H1 (cell line): ENCODE measurements at regions not wholly inside any gene's neighbourhood (a gene's known extent, or its start where the extent isn't known, plus 50 kb on each side); places are given as distances from the start of the nearest gene placed in this dataset.

ENCODE experiments used
- BRCA1 ChIP-seq: IDR thresholded peaks from 2 replicates; pipeline ENCODE4 v1.6.1; 2012; ENCODE audit warnings: low read depth, low read length, improper control_type of control experiment
- CBX5 ChIP-seq: fragments of 300-800, 300-1000 bp; sonication (generic); IDR thresholded peaks from 2 replicates; pipeline ENCODE4 v1.7.1; 2016; ENCODE audit warnings: antibody characterized with exemption, low read length, low read depth
- CREB1 ChIP-seq: IDR thresholded peaks from 2 replicates; pipeline ENCODE4 v1.6.1; 2012; ENCODE audit warnings: inconsistent platforms
- CTCF ChIP-seq, 3 experiments: IDR thresholded peaks; 1 replicate in 2 of 3; 2 replicates in 1 of 3; pipeline versions ENCODE4 v1.5.1 to v1.6.1; 2011; ENCODE audit warnings: low read length in 3 of 3, mild to moderate bottlenecking in 3 of 3, inconsistent platforms in 2 of 3, low read depth in 1 of 3, moderate library complexity in 1 of 3; ENCODE audit not compliant: insufficient read depth in 1 of 3; ENCODE audit errors: control extremely low read depth in 1 of 3
- EP300 ChIP-seq, 2 experiments: IDR thresholded peaks; 1 replicate in 1 of 2; 2 replicates in 1 of 2; pipeline ENCODE4 v1.6.1; 2011 to 2012; ENCODE audit warnings: low read depth in 2 of 2, low read length in 2 of 2, mild to moderate bottlenecking in 2 of 2, borderline replicate concordance in 1 of 2, inconsistent platforms in 1 of 2, moderate library complexity in 1 of 2
- EZH2 ChIP-seq: fragments of 200-600 bp; sonication (generic); IDR thresholded peaks from 2 replicates; pipeline ENCODE4 v1.7.1; 2012; ENCODE audit warnings: low read depth, mild to moderate bottlenecking, moderate library complexity, low read length, inconsistent platforms; ENCODE audit not compliant: severe bottlenecking
- HDAC6 ChIP-seq: IDR thresholded peaks from one replicate; pipeline ENCODE4 v1.7.1; 2012; ENCODE audit warnings: low read depth, mild to moderate bottlenecking, inconsistent platforms, low read length, moderate library complexity
- NRF1 ChIP-seq: IDR thresholded peaks from 2 replicates; pipeline ENCODE4 v1.6.1; 2011; ENCODE audit warnings: mild to moderate bottlenecking, low read depth, low read length, improper control_type of control experiment
- POLR2A ChIP-seq, 2 experiments: IDR thresholded peaks; 1 replicate in 1 of 2; 2 replicates in 1 of 2; pipeline ENCODE4 v1.6.1; 2011; ENCODE audit warnings: low read depth in 2 of 2, low read length in 2 of 2, mild to moderate bottlenecking in 2 of 2; ENCODE audit errors: control extremely low read depth in 1 of 2
- POU5F1 ChIP-seq: IDR thresholded peaks from 2 replicates; pipeline ENCODE4 v1.6.1; 2011; ENCODE audit warnings: low read depth, mild to moderate bottlenecking, low read length, moderate library complexity
- RAD21 ChIP-seq, 2 experiments: IDR thresholded peaks in 1 of 2; conservative IDR thresholded peaks in 1 of 2; 2 replicates each; pipeline ENCODE4 v1.6.1; 2011; ENCODE audit warnings: low read depth in 2 of 2, low read length in 2 of 2, improper control_type of control experiment in 1 of 2, inconsistent platforms in 1 of 2, mild to moderate bottlenecking in 1 of 2, moderate library complexity in 1 of 2
- RXRA ChIP-seq: IDR thresholded peaks from 2 replicates; pipeline ENCODE4 v1.6.1; 2011; ENCODE audit warnings: low read depth, mild to moderate bottlenecking, low read length, moderate library complexity; ENCODE audit not compliant: insufficient read depth
- SIN3A ChIP-seq, 2 experiments: IDR thresholded peaks in 1 of 2; conservative IDR thresholded peaks in 1 of 2; 2 replicates each; pipeline ENCODE4 v1.6.1; 2011 to 2012; ENCODE audit warnings: low read length in 2 of 2, improper control_type of control experiment in 1 of 2, low read depth in 1 of 2, mild to moderate bottlenecking in 1 of 2
- SP1 ChIP-seq: IDR thresholded peaks from 2 replicates; pipeline ENCODE4 v1.6.1; 2011; ENCODE audit warnings: low read depth, low read length

- TF ChIP-seq EZH2 (no peak), CTCF (IDR thresholded peaks at IDR 0.05; ENCODE audit: control extremely low read depth in 1 of 3, insufficient read depth in 1 of 3, low read depth in 1 of 3, low read length in 3 of 3) (peak in 2 of 3 experiments; percentile 43 to 64; a peak in 2 of 4 replicates), SP1 (no peak), POU5F1 (no peak), HDAC6 (no peak), CREB1 (no peak), POLR2A (IDR thresholded peaks at IDR 0.05; ENCODE audit: control extremely low read depth in 1 of 2, low read depth in 2 of 2, low read length in 2 of 2) (no peak), BRCA1 (no peak), RAD21 (IDR thresholded peaks at IDR 0.05 in 1 of 2, conservative IDR thresholded peaks at IDR 0.05 in 1 of 2; ENCODE audit: low read depth in 2 of 2, low read length in 2 of 2) (peak; percentile 74 to 75), EP300 (IDR thresholded peaks at IDR 0.05; ENCODE audit: borderline replicate concordance in 1 of 2, low read depth in 2 of 2, low read length in 2 of 2) (no peak), CBX5 (no peak), SIN3A (conservative IDR thresholded peaks at IDR 0.05 in 1 of 2, IDR thresholded peaks at IDR 0.05 in 1 of 2; ENCODE audit: low read depth in 1 of 2, low read length in 2 of 2) (no peak), NRF1 (no peak), RXRA (no peak)
Measured at GRCh38 chr4:175953960-175954521, 111.6 kb upstream of the WDR17 start.
